H1 (cell line): ENCODE measurements at regions not wholly inside any gene's neighbourhood (a gene's known extent, or its start where the extent isn't known, plus 50 kb on each side); places are given as distances from the start of the nearest gene placed in this dataset.

Source experiments
- CTCF ChIA-PET: fragments of 300-600 bp; sonication (Branson Sonifier 250); formaldehyde crosslinking; loops from one replicate; lab custom pipeline; 2021; ENCODE audit not compliant: partially characterized antibody; lab: Charles Lee
- POLR2A ChIA-PET: fragments of 300-600 bp; sonication (Branson Sonifier 250); formaldehyde crosslinking; loops from one replicate; lab custom pipeline; 2021; ENCODE audit warnings: inconsistent platforms; ENCODE audit not compliant: partially characterized antibody; lab: Charles Lee
- DNase-seq, 2 experiments: peaks; one replicate each; pipeline versions ENCODE4 v3.0.0 to v3.0.0-alpha.2; 2010 to 2022; ENCODE audit warnings: low spot score in 2 of 2, low read depth in 1 of 2, mixed read lengths in 1 of 2
- FAIRE-seq: peaks from 2 replicates; lab custom pipeline; 2011; peaks lifted over from hg19 to GRCh38; lab: Jason Lieb, UNC
- H2AFZ ChIP-seq: 2 replicates; pipeline ENCODE4 v1.8.1; 2012; ENCODE audit warnings: low read length, inconsistent platforms
- H2AK5ac ChIP-seq: 2 replicates; pipeline ENCODE4 v1.6.1; 2013; ENCODE audit warnings: low read depth, low read length
- H2BK120ac ChIP-seq: replicated peaks from 2 replicates; pipeline ENCODE3; 2013; ENCODE audit warnings: low read depth, low read length, inconsistent platforms
- H2BK12ac ChIP-seq: 2 replicates; pipeline ENCODE4 v1.6.1; 2013; ENCODE audit warnings: low read depth, low read length
- H2BK15ac ChIP-seq: 2 replicates; pipeline ENCODE4 v1.6.1; 2013; ENCODE audit warnings: low read length
- H2BK20ac ChIP-seq: 2 replicates; pipeline ENCODE4 v1.6.1; 2013; ENCODE audit warnings: low read length
- H2BK5ac ChIP-seq: 2 replicates; pipeline ENCODE4 v1.6.1; 2013; ENCODE audit warnings: low read depth, low read length
- H3K14ac ChIP-seq: 2 replicates; pipeline ENCODE4 v1.6.1; 2013; ENCODE audit warnings: inconsistent platforms; ENCODE audit not compliant: insufficient read length
- H3K18ac ChIP-seq: 2 replicates; pipeline ENCODE4 v1.6.1; 2013; ENCODE audit warnings: low read length; ENCODE audit errors: extremely low read depth
- H3K23ac ChIP-seq: 2 replicates; pipeline ENCODE4 v1.6.1; 2013; ENCODE audit warnings: inconsistent platforms; ENCODE audit not compliant: insufficient read length
- H3K23me2 ChIP-seq: 2 replicates; pipeline ENCODE4 v1.6.1; 2013; ENCODE audit warnings: low read depth, low read length
- H3K27ac ChIP-seq: 2 replicates; pipeline ENCODE4 v1.6.1; 2011; ENCODE audit warnings: low read depth, low read length, inconsistent platforms
- H3K27me3 ChIP-seq, 4 experiments: replicated peaks in 1 of 4; 1 replicate in 1 of 4; 2 replicates in 3 of 4; pipeline versions ENCODE4 v1.6.1 to v1.8.1; 2011 to 2013; ENCODE audit warnings: low read length in 3 of 4, mild to moderate bottlenecking in 3 of 4, inconsistent platforms in 2 of 4, mixed read lengths in 2 of 4, moderate library complexity in 1 of 4; ENCODE audit not compliant: control insufficient read depth in 3 of 4, insufficient read depth in 3 of 4; ENCODE audit errors: extremely low read depth in 1 of 4
- H3K36me3 ChIP-seq, 4 experiments: 2 replicates each; pipeline versions ENCODE4 v1.6.1 to v1.8.1; 2011 to 2013; ENCODE audit warnings: mild to moderate bottlenecking in 4 of 4, low read length in 3 of 4, moderate library complexity in 2 of 4, control low read depth in 1 of 4, inconsistent platforms in 1 of 4; ENCODE audit not compliant: insufficient read depth in 4 of 4, control insufficient read depth in 2 of 4
- H3K4ac ChIP-seq: replicated peaks from 2 replicates; pipeline ENCODE3; 2013; ENCODE audit warnings: low read length, low read depth, mixed read lengths, inconsistent platforms; ENCODE audit not compliant: insufficient read length
- H3K4me1 ChIP-seq, 4 experiments: replicated peaks in 1 of 4; 1 replicate in 1 of 4; 2 replicates in 3 of 4; pipeline versions ENCODE4 v1.6.1 to v1.8.1; 2011 to 2013; ENCODE audit warnings: low read length in 3 of 4, inconsistent platforms in 2 of 4, mixed read lengths in 1 of 4; ENCODE audit not compliant: insufficient read depth in 4 of 4, control insufficient read depth in 3 of 4
- H3K4me2 ChIP-seq, 2 experiments: 2 replicates each; pipeline versions ENCODE4 v1.6.1 to v1.8.1; 2011 to 2013; ENCODE audit warnings: low read depth in 2 of 2, low read length in 2 of 2, control low read depth in 1 of 2, inconsistent platforms in 1 of 2, mild to moderate bottlenecking in 1 of 2; ENCODE audit not compliant: insufficient read depth in 1 of 2
- H3K4me3 ChIP-seq, 4 experiments: fragments of 200-600, 300-600 bp in 1 of 4; sonication (generic), shearing (Covaris generic), sonication (Bioruptor Twin) in 1 of 4; 2 replicates each; pipeline versions ENCODE4 v1.5.1 to v1.8.1; 2011 to 2016; ENCODE audit warnings: low read length in 4 of 4, low read depth in 3 of 4, control low read depth in 2 of 4, inconsistent platforms in 2 of 4, mild to moderate bottlenecking in 2 of 4, mixed read lengths in 1 of 4, moderate library complexity in 1 of 4; ENCODE audit not compliant: insufficient read depth in 2 of 4; ENCODE audit errors: extremely low read depth in 1 of 4
- H3K56ac ChIP-seq: replicated peaks from 2 replicates; pipeline ENCODE3; 2013; ENCODE audit warnings: low read depth, mild to moderate bottlenecking, mixed read lengths, low read length, inconsistent platforms; ENCODE audit not compliant: insufficient read length
- H3K79me1 ChIP-seq: 2 replicates; pipeline ENCODE4 v1.6.1; 2013; ENCODE audit warnings: low read depth, low read length, control low read depth
- H3K79me2 ChIP-seq, 2 experiments: 2 replicates each; pipeline versions ENCODE4 v1.6.1 to v1.8.1; 2012 to 2013; ENCODE audit warnings: low read length in 2 of 2, mild to moderate bottlenecking in 2 of 2, inconsistent platforms in 1 of 2; ENCODE audit not compliant: insufficient read depth in 2 of 2, control insufficient read depth in 1 of 2
- H3K9ac ChIP-seq, 4 experiments: replicated peaks in 1 of 4; 1 replicate in 1 of 4; 2 replicates in 3 of 4; pipeline versions ENCODE4 v1.6.1 to v1.8.1; 2011 to 2013; ENCODE audit warnings: low read depth in 3 of 4, low read length in 3 of 4, control low read depth in 2 of 4, mild to moderate bottlenecking in 2 of 4, moderate library complexity in 2 of 4, inconsistent platforms in 1 of 4; ENCODE audit errors: extremely low read depth in 1 of 4
- H3K9me3 ChIP-seq, 2 experiments: 2 replicates each; pipeline versions ENCODE4 v1.6.1 to v1.8.1; 2012 to 2013; ENCODE audit warnings: mild to moderate bottlenecking in 2 of 2, moderate library complexity in 2 of 2, control low read depth in 1 of 2, inconsistent platforms in 1 of 2, low read depth in 1 of 2, low read length in 1 of 2, mixed read lengths in 1 of 2; ENCODE audit not compliant: insufficient read depth in 2 of 2
- H4K20me1 ChIP-seq, 2 experiments: replicated peaks in 1 of 2; 2 replicates each; pipeline versions ENCODE3 to v1.8.1; 2011 to 2013; ENCODE audit warnings: inconsistent platforms in 2 of 2, low read length in 2 of 2, mild to moderate bottlenecking in 1 of 2; ENCODE audit not compliant: insufficient read depth in 2 of 2, control insufficient read depth in 1 of 2
- H4K5ac ChIP-seq: 2 replicates; pipeline ENCODE4 v1.6.1; 2013; ENCODE audit warnings: low read length, low read depth, mixed read lengths, inconsistent platforms; ENCODE audit not compliant: insufficient read length
- H4K8ac ChIP-seq: 2 replicates; pipeline ENCODE4 v1.8.0; 2013; ENCODE audit warnings: mild to moderate bottlenecking, moderate library complexity, low read length, inconsistent platforms; ENCODE audit not compliant: insufficient read depth; ENCODE audit errors: extremely low read depth
- H4K91ac ChIP-seq: replicated peaks from 2 replicates; pipeline ENCODE3; 2013; ENCODE audit warnings: low read length, mixed read lengths, inconsistent platforms; ENCODE audit not compliant: insufficient read length
- ATF2 ChIP-seq: IDR thresholded peaks from 2 replicates; pipeline ENCODE4 v1.6.1; 2012; ENCODE audit warnings: low read length, inconsistent platforms
- E2F6 ChIP-seq: IDR thresholded peaks from 2 replicates; pipeline ENCODE4 v1.6.1; 2012; ENCODE audit warnings: inconsistent platforms
- JUND ChIP-seq: IDR thresholded peaks from 2 replicates; pipeline ENCODE4 v1.6.1; 2011; ENCODE audit warnings: mild to moderate bottlenecking, improper control_type of control experiment, low read length
- KDM1A ChIP-seq: fragments of 200-600, 300-600 bp; sonication (generic); IDR thresholded peaks from 2 replicates; pipeline ENCODE4 v1.7.1; 2016; ENCODE audit warnings: mild to moderate bottlenecking, low read length, borderline replicate concordance
- KDM5A ChIP-seq: fragments of 200-600 bp; IDR thresholded peaks from 2 replicates; pipeline ENCODE4 v1.7.1; 2012; ENCODE audit warnings: mild to moderate bottlenecking, low read length, inconsistent platforms, mixed read lengths
- MAFK ChIP-seq: IDR thresholded peaks from 2 replicates; pipeline ENCODE4 v1.6.1; 2012; ENCODE audit warnings: low read depth, mild to moderate bottlenecking, improper control_type of control experiment, low read length
- POLR2A ChIP-seq, 2 experiments: IDR thresholded peaks; 1 replicate in 1 of 2; 2 replicates in 1 of 2; pipeline ENCODE4 v1.6.1; 2011; ENCODE audit warnings: low read depth in 2 of 2, low read length in 2 of 2, mild to moderate bottlenecking in 2 of 2; ENCODE audit errors: control extremely low read depth in 1 of 2
- TAF1 ChIP-seq: IDR thresholded peaks from 2 replicates; pipeline ENCODE4 v1.6.1; 2011; ENCODE audit warnings: mild to moderate bottlenecking, low read depth, low read length
- TBP ChIP-seq: IDR thresholded peaks from 2 replicates; pipeline ENCODE4 v1.6.1; 2011; ENCODE audit warnings: low read depth, low read length, improper control_type of control experiment
- USF2 ChIP-seq: IDR thresholded peaks from 2 replicates; pipeline ENCODE4 v1.6.1; 2011; ENCODE audit warnings: low read length, improper control_type of control experiment
- WGBS, 2 experiments: shearing (Covaris generic) in 1 of 2; methylation state at CpG; one replicate each; pipeline versions ENCODE4 v1.1.6 to v1.1.7; 2013 to 2015; ENCODE audit warnings: low lambda C conversion rate in 2 of 2, mixed read lengths in 2 of 2, inconsistent platforms in 1 of 2, low coverage in 1 of 2, missing lambda C conversion rate in 1 of 2; ENCODE audit not compliant: insufficient replicate concordance in 2 of 2, insufficient coverage in 1 of 2, insufficient read length in 1 of 2; ENCODE audit errors: extremely low coverage in 1 of 2, missing lambda C conversion rate in 1 of 2; 5-methylcytosine and 5-hydroxymethylcytosine counted together

GRCh38 chr6:74753883-74754600 lies 451.8 kb downstream of the COL12A1 start:
- H4K91ac ChIP-seq, result no peak overlapping the region
- H2AFZ ChIP-seq, result no peak overlapping the region
- H3K36me3 ChIP-seq, result no peaks in the 10 kb centered on the region
- no peak overlapping the region for H4K5ac ChIP-seq
- H3K79me1 ChIP-seq, result no peaks in the 10 kb centered on the region
- H2AK5ac ChIP-seq, result no peak overlapping the region
- ChIA-PET CTCF (interaction anchor here (0.9 to 1.6 kb wide), 6 partner anchors 11 to 1014 kb away, joined by 3 to 4 read pairs (median 4); partner anchors contain the start of gene COL12A1), POLR2A (no interaction called here)
- DNase-seq, result no peak
- H3K4me2 ChIP-seq, result no peak overlapping the region
- H3K4me3 ChIP-seq, result no peak overlapping the region
- H3K4ac ChIP-seq, result no peak overlapping the region
- no peaks in the 10 kb centered on the region for H4K20me1 ChIP-seq
- H2BK12ac ChIP-seq, result no peak overlapping the region
- no peaks in the 10 kb centered on the region for H3K23me2 ChIP-seq
- no peak overlapping the region for H3K9ac ChIP-seq
- no peak overlapping the region for H3K14ac ChIP-seq
- peaks cover 0 to 6% (median 3%) of the 10 kb centered on the region in 4 experiments; a peak in 3 of 7 replicates for H3K4me1 ChIP-seq
- H2BK120ac ChIP-seq, result no peak overlapping the region
- H4K8ac ChIP-seq, result no peak overlapping the region
- H3K56ac ChIP-seq, result no peak overlapping the region
- H2BK15ac ChIP-seq, result no peak overlapping the region
- no peaks in the 10 kb centered on the region for H3K27me3 ChIP-seq
- H2BK5ac ChIP-seq, result no peak overlapping the region
- no peak overlapping the region for H3K23ac ChIP-seq
- TF ChIP-seq USF2 (no peak), KDM1A (no peak), TAF1 (no peak), POLR2A (IDR thresholded peaks at IDR 0.05; ENCODE audit: control extremely low read depth in 1 of 2, low read depth in 2 of 2, low read length in 2 of 2) (no peak), JUND (no peak), KDM5A (no peak), TBP (no peak), MAFK (no peak), ATF2 (no peak), E2F6 (no peak)
- no peak overlapping the region for H2BK20ac ChIP-seq
- no peak for FAIRE-seq
- H3K18ac ChIP-seq, result no peak overlapping the region
- H3K79me2 ChIP-seq, result no peaks in the 10 kb centered on the region
- H3K9me3 ChIP-seq, result no peaks in the 10 kb centered on the region
- H3K27ac ChIP-seq, result no peak overlapping the region
- 79% methylated on average over 2 of the region's 2 CpGs; no CpG with 5 or more reads in 1 of the 2 experiments for WGBS, 2 experiments
